Activated naive CD8-positive, alpha-beta T cell treated with anti-CD3 and anti-CD28 coated beads, Interleukin-2, amount 10 ng/mL, durations not matched to agents 7 days and 5 days (primary cell): ENCODE measurements at regions not wholly inside any gene's neighbourhood (a gene's known extent, or its start where the extent isn't known, plus 50 kb on each side); places are given as distances from the start of the nearest gene placed in this dataset.

ENCODE experiments used
- ATAC-seq: fragments of 150-1000 bp; cut with Tn5 transposase; one replicate; pipeline ENCODE4 v1.10.0; 2021; ENCODE audit warnings: low read depth, moderate library complexity
- POLR2A ChIA-PET: fragments of 350-600 bp; sonication (Branson Sonifier 250); formaldehyde crosslinking; loops from one replicate; lab custom pipeline; 2021; ENCODE audit warnings: antibody characterized with exemption; lab: Charles Lee
- DNase-seq: peaks from one replicate; pipeline ENCODE4 v3.0.0; 2021
- H3K27ac Mint-ChIP-seq: one replicate; pipeline ENCODE4 v1.8.0; 2022; ENCODE audit warnings: mild to moderate bottlenecking, mixed read lengths
- H3K27me3 Mint-ChIP-seq: one replicate; pipeline ENCODE4 v1.8.0; 2022; ENCODE audit warnings: mild to moderate bottlenecking, moderate library complexity, mixed read lengths
- H3K36me3 Mint-ChIP-seq: one replicate; pipeline ENCODE4 v1.8.0; 2021; ENCODE audit warnings: mild to moderate bottlenecking, mixed read lengths
- H3K4me1 Mint-ChIP-seq: one replicate; pipeline ENCODE4 v1.8.0; 2021; ENCODE audit warnings: mixed read lengths
- H3K4me3 Mint-ChIP-seq: one replicate; pipeline ENCODE4 v1.8.0; 2022; ENCODE audit warnings: mild to moderate bottlenecking, moderate library complexity, mixed read lengths
- H3K9me3 Mint-ChIP-seq: one replicate; pipeline ENCODE4 v1.8.0; 2021; ENCODE audit warnings: mixed read lengths

DNA sequence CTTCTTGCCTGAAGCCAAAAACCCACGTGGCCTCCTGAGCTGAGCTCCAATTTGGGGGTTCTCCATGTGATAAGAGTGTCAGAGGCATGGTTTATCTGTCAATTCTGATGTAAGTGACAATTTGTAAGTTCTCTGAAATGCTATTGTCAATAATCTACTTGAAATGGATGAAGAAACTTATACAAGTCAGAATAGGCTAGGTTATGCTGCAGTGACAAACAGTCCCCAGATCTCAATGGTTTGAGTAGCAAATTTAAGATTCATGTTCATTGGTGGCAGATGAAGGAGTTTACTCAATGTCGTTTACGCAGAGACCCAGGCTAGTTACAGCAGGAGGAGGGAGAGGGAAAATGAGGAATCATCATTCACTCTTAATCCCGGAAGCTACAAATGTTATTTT is 352.4 kb downstream of the KIF16B start:
- H3K4me1 Mint-ChIP-seq = no peaks in the 10 kb centered on the region
- ATAC-seq (no peak), DNase-seq (no peak)
- no peaks in the 10 kb centered on the region for H3K27me3 Mint-ChIP-seq
- peaks cover 5% of the 10 kb centered on the region for H3K9me3 Mint-ChIP-seq
- no peaks in the 10 kb centered on the region for H3K36me3 Mint-ChIP-seq
- no peak overlapping the region for H3K27ac Mint-ChIP-seq
- POLR2A ChIA-PET = no interaction called here
- no peak overlapping the region for H3K4me3 Mint-ChIP-seq

DNA sequence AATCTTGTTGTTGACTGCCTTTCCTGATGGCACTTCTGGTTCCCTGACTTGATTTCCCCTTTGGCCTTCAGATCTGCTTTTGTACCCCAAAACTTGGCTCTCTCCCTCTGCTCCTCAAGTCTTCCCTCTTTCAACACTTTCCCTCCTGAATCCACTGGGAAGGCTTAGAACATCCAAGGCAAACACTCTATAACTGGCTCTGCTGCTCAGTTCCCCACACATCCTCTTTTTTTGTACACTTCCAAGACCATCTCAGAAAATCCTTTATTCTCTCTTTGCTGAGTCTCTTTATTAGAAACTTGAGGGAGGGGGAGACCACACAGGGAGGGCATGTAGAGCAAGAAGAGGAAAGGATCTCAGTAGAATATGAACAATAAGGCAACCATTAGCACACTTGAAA is 354.1 kb downstream of the KIF16B start:
- no peaks in the 10 kb centered on the region for H3K36me3 Mint-ChIP-seq

GRCh38 chr20:16216914-16217230 is 356.4 kb downstream of the KIF16B start:
- Mint-ChIP-seq H3K4me3 (no peak overlapping the region), H3K36me3 (no peaks in the 10 kb centered on the region), H3K9me3 (peaks cover 4% of the 10 kb centered on the region), H3K27me3 (no peaks in the 10 kb centered on the region), H3K4me1 (no peaks in the 10 kb centered on the region), H3K27ac (no peak overlapping the region)
- POLR2A ChIA-PET = no interaction called here
- DNase-seq = no peak
- no peak for ATAC-seq

More for the DNA sequence above, 354.1 kb downstream of the KIF16B start:
- Mint-ChIP-seq H3K4me3 (no peak overlapping the region), H3K9me3 (peaks cover 4% of the 10 kb centered on the region), H3K4me1 (no peaks in the 10 kb centered on the region), H3K27ac (no peak overlapping the region), H3K27me3 (no peaks in the 10 kb centered on the region)
- ATAC-seq = no peak
- no peak for DNase-seq
- POLR2A ChIA-PET = no interaction called here

DNA sequence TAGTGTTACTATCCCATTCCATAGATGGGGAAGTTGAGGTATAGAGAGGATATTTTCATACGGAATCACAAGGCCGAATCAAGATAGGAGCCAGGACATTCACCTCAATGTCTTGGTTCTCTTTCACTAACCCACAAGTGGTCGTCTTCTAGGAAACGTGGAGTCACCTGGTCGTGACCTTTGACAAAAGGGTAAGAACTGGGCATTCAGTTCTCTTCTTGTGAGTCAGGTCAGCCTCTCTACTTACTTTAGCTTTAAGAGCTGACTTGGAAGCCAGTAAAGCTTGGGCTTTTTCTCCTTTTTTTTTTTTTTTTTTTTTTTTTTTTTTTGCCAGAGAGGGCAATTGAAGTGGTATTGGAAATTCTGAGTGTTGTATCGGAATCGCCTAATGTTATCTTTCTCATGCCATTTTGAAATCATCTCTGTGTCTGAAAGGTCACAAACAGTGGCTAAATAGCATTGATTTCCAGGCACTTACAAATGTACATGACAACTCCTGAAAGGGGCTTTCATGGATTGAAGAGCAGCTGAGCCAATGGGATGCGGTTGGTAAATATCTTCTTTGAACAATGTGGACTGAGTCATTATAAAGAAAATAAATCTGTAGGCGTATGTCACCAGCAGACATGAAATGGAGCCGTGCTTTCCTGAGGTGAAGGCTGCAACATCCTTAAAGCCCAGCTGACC is 356.9 kb downstream of the KIF16B start:
- DNase-seq = no peak
- Mint-ChIP-seq H3K27me3 (no peaks in the 10 kb centered on the region), H3K27ac (no peak overlapping the region), H3K9me3 (peaks cover 6% of the 10 kb centered on the region), H3K36me3 (no peaks in the 10 kb centered on the region), H3K4me3 (no peak overlapping the region), H3K4me1 (no peaks in the 10 kb centered on the region)
- ATAC-seq = no peak
- POLR2A ChIA-PET = no interaction called here

DNA sequence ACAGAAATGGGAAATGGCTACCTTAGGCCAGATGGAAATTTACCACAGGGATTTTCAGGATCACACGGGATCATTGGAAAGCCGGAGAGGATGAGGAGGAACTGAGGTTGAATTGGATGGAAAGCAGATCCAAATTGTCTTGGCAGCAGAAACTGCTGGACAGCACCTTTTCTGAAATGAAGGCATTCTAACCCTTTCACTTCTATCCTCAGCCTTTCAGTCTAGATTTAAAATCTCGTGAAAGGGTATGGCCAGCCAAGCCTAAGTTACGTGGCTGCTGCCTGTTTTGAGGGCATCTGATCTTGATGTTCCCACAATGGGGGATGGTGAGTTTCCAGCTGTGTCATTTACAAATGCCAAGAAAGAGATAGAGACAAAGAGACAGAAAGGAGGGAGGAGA is 358.2 kb downstream of the KIF16B start:
- Mint-ChIP-seq H3K36me3 (no peaks in the 10 kb centered on the region), H3K4me1 (no peaks in the 10 kb centered on the region), H3K27ac (no peak overlapping the region), H3K27me3 (no peaks in the 10 kb centered on the region), H3K9me3 (peaks cover 1% of the 10 kb centered on the region), H3K4me3 (no peak overlapping the region)
- no peak for DNase-seq
- POLR2A ChIA-PET = no interaction called here
- no peak for ATAC-seq

- H3K27me3 Mint-ChIP-seq = no peaks in the 10 kb centered on the region
- ATAC-seq (no peak), DNase-seq (no peak)
- POLR2A ChIA-PET = no interaction called here
- H3K36me3 Mint-ChIP-seq = no peaks in the 10 kb centered on the region
- H3K27ac Mint-ChIP-seq = no peak overlapping the region
- no peaks in the 10 kb centered on the region for H3K4me1 Mint-ChIP-seq
- H3K9me3 Mint-ChIP-seq = peaks cover 1% of the 10 kb centered on the region
- H3K4me3 Mint-ChIP-seq = no peak overlapping the region
Measured at GRCh38 chr20:16212790-16213189, 360.5 kb downstream of the KIF16B start.

DNA sequence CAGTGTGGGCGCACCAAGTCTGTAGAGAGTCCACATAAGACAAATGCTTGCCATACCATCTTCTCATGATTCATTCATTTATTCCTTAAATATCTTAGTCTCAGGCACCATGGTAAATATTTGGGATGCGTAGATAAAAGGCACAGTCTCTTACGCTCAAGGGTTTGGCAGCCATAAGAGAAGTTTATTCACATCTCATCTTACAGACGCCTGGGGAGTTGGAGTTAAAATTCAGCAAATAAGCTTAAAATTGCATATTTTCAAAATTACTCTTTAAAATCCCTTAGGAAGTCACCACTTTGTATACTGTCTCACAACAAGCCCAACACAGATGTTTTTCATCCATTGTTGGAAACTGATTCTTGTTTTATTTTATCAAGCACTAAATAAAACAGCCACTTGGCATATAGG is 363.3 kb downstream of the KIF16B start:
- DNase-seq = no peak
- Mint-ChIP-seq H3K36me3 (no peaks in the 10 kb centered on the region), H3K4me1 (no peaks in the 10 kb centered on the region), H3K27me3 (no peaks in the 10 kb centered on the region), H3K4me3 (no peak overlapping the region), H3K27ac (no peak overlapping the region), H3K9me3 (peaks cover 1% of the 10 kb centered on the region)
- POLR2A ChIA-PET = no interaction called here
- ATAC-seq = no peak

DNA sequence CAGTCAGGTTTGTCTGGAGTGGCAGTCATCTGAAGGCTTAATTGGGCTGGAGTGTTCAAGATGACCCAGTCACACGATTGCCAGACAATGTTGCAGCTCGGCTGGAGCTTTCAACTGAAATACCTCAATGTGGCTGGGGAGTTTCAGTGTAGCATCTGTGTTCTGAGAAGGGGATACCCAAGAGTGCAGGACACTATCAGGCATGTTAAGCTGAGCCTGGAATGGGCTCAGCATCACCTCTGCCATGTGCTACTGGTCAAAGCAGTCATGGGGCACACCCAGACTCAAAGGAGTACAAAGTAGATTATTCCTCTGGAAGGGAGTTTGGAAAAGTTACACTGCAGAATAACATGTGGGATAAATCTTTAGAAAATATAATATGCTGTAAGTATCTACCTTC is 363.9 kb downstream of the KIF16B start:
- peaks cover 1% of the 10 kb centered on the region for H3K9me3 Mint-ChIP-seq
- no peak overlapping the region for H3K27ac Mint-ChIP-seq
- no peak overlapping the region for H3K4me3 Mint-ChIP-seq
- ATAC-seq = no peak
- no peaks in the 10 kb centered on the region for H3K36me3 Mint-ChIP-seq
- H3K27me3 Mint-ChIP-seq = no peaks in the 10 kb centered on the region
- DNase-seq = no peak
- H3K4me1 Mint-ChIP-seq = no peaks in the 10 kb centered on the region
- POLR2A ChIA-PET = no interaction called here

DNA sequence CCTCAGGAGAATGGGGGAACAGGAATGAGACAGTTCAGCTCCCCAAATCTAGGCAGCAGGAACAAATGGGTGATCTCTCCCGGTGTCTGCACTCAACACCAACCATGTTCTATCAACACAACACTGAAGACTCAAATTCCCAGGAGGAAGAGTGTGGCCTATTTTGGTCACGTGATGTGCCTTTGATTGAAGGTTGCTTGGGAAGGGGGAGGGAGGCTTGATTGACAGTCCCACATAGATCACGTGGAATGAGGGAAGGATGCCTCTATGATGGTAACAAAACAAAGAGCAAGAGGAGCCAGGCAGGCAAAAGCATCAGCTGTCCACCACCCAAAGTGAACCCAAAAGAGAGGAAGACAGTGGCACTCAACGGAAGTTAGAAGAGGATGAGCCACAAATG is 364.8 kb downstream of the KIF16B start:
- H3K27me3 Mint-ChIP-seq = no peaks in the 10 kb centered on the region
- H3K27ac Mint-ChIP-seq = no peak overlapping the region
- DNase-seq (no peak), ATAC-seq (no peak)
- no peaks in the 10 kb centered on the region for H3K4me1 Mint-ChIP-seq
- no peaks in the 10 kb centered on the region for H3K36me3 Mint-ChIP-seq
- POLR2A ChIA-PET = no interaction called here
- H3K9me3 Mint-ChIP-seq = peaks cover 1% of the 10 kb centered on the region
- H3K4me3 Mint-ChIP-seq = no peak overlapping the region

DNA sequence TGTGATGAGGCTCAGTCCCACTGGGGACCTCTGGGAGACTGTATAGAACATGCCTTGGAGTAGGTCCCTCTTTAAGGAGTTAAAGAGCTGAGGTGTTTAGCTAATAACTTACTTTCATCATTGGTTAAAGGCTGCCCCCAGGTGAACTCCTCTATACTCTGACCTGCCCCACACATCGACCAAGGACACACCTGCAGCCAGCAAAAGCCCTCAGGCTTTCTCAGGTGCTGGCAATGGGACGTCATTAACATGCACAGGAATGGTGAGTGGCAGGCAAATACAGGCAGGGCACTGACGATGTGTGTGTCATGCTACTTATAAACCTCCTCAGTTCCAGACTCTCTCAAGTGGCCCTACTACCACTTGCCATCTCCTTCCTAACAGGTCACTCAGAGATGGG is 366.4 kb downstream of the KIF16B start:
- no peak for DNase-seq
- POLR2A ChIA-PET = no interaction called here
- Mint-ChIP-seq H3K27me3 (no peaks in the 10 kb centered on the region), H3K4me1 (no peaks in the 10 kb centered on the region), H3K4me3 (no peak overlapping the region), H3K36me3 (no peaks in the 10 kb centered on the region), H3K9me3 (peaks cover under 1% of the 10 kb centered on the region), H3K27ac (no peak overlapping the region)
- ATAC-seq = no peak

- POLR2A ChIA-PET = no interaction called here
- ATAC-seq = no peak
Measured at GRCh38 chr20:16205507-16205906, 367.7 kb downstream of the KIF16B start.

GRCh38 chr20:16203096-16203495 is 370.2 kb downstream of the KIF16B start:
- no peaks in the 10 kb centered on the region for H3K36me3 Mint-ChIP-seq
- POLR2A ChIA-PET = no interaction called here
- H3K4me3 Mint-ChIP-seq = no peak overlapping the region
- ATAC-seq (no peak), DNase-seq (no peak)
- H3K27ac Mint-ChIP-seq = no peak overlapping the region
- no peaks in the 10 kb centered on the region for H3K9me3 Mint-ChIP-seq
- no peaks in the 10 kb centered on the region for H3K4me1 Mint-ChIP-seq
- H3K27me3 Mint-ChIP-seq = no peaks in the 10 kb centered on the region

More at GRCh38 chr20:16205507-16205906, 367.7 kb downstream of the KIF16B start:
- H3K27ac Mint-ChIP-seq = no peak overlapping the region
- no peak for DNase-seq
- no peaks in the 10 kb centered on the region for H3K36me3 Mint-ChIP-seq
- no peaks in the 10 kb centered on the region for H3K4me1 Mint-ChIP-seq
- no peaks in the 10 kb centered on the region for H3K9me3 Mint-ChIP-seq
- H3K27me3 Mint-ChIP-seq = no peaks in the 10 kb centered on the region
- H3K4me3 Mint-ChIP-seq = no peak overlapping the region

GRCh38 chr20:16201191-16201590 is 372.1 kb downstream of the KIF16B start:
- DNase-seq = no peak
- Mint-ChIP-seq H3K9me3 (peaks cover 2% of the 10 kb centered on the region), H3K4me3 (no peak overlapping the region), H3K27me3 (no peaks in the 10 kb centered on the region), H3K27ac (no peak overlapping the region), H3K36me3 (no peaks in the 10 kb centered on the region), H3K4me1 (no peaks in the 10 kb centered on the region)
- POLR2A ChIA-PET = no interaction called here
- ATAC-seq = no peak

DNA sequence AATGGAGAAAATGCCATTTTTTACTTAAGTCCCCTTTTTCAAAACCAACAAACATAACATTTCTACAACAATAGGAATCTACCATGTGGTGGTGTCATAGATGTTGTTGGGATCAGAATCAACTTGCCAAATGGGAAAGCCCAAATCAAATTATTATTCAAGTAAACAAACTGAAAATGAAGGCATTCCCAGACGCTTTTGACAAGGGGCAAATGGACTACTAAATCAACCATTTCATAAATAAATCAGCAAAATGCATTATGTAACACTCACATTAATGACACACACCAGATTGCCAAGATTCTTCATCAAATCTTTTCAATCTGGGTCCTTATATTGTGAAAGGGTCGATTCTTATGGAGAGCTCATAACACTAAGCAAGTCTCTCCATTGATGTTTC is 375.6 kb downstream of the KIF16B start:
- DNase-seq (no peak), ATAC-seq (no peak)
- Mint-ChIP-seq H3K9me3 (peaks cover 2% of the 10 kb centered on the region), H3K4me1 (no peaks in the 10 kb centered on the region), H3K27ac (no peak overlapping the region), H3K4me3 (no peak overlapping the region), H3K27me3 (no peaks in the 10 kb centered on the region), H3K36me3 (no peaks in the 10 kb centered on the region)
- POLR2A ChIA-PET = no interaction called here

DNA sequence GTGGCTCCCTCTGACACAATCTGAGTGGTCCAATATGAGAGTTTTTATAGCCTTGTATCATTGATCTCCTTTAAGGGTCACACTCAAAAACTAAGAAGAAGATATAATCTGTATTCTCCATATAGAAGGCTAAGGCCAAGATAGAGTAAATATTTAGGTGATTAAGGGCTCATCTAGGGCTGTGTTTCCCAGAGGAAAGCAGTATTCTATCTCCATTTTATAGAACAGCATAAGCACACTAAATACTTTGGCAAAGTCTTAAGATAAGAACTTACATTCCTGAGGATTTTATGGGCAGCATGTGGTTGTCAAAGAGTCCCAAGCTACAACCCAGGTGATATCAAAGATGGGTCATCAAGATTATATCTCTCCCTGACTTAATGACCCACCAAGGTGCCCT is 377.6 kb downstream of the KIF16B start:
- POLR2A ChIA-PET = no interaction called here
- H3K27ac Mint-ChIP-seq = no peak overlapping the region
- no peaks in the 10 kb centered on the region for H3K36me3 Mint-ChIP-seq
- peaks cover 2% of the 10 kb centered on the region for H3K9me3 Mint-ChIP-seq
- no peak overlapping the region for H3K4me3 Mint-ChIP-seq
- DNase-seq (no peak), ATAC-seq (no peak)
- no peaks in the 10 kb centered on the region for H3K4me1 Mint-ChIP-seq
- no peaks in the 10 kb centered on the region for H3K27me3 Mint-ChIP-seq
